ENCODE measurements at regions not wholly inside any gene's neighbourhood (a gene's known extent, or its start where the extent isn't known, plus 50 kb on each side); places are given as distances from the start of the nearest gene placed in this dataset.
"Not testable (repeated sequence)": the region's sequence is repeated elsewhere in the genome, so short reads cannot be mapped to it uniquely, and the experiment has no call there.

DNA sequence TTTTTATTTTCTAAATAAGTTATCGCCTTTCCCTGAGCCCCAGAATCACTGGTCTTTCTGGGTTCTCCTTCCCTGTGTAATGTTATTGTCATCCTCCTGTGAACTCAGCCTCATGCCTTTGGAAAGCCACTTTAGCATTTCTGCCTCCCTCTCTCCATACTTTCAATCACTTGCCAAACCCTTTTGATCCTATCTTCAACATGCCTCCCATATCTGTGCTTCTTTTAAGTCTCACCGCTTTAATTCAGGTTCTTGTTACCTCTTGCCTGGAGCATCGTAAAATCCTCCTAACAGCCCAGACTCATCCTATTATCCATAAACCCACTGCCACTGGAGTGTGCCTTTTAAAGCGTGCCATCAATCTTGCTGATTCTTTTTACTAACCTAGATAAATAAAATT lies 321.8 kb downstream of the BMP4 start:
- in situ Hi-C loops (cut with HindIII; ENCODE audit: low sequenced_read_pairs) = no loop called here
- no peak for DNase-seq (ENCODE audit: low spot score)

DNA sequence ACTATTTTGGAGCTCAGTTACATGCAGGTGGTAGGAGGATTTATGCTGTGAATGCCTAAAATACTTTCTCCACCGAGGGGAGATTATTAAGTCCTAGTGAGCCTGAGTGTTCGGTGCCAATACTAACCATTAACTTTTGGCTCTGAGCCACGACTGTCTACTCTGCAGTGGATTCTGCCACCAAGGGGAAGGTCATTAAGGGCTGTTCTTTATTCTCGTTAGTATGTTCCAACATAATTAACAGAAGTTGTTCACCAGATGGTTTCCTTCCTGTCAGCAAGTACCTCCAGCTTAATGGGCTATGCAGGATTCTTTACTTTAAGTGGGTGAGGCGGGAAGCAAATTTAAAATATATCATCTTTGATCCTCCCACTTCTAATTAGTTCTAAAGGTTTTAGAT lies 326.3 kb downstream of the BMP4 start:
- in situ Hi-C loops (cut with HindIII; ENCODE audit: low sequenced_read_pairs) = no loop called here
- DNase-seq (ENCODE audit: low spot score) = peak; percentile 55

DNA sequence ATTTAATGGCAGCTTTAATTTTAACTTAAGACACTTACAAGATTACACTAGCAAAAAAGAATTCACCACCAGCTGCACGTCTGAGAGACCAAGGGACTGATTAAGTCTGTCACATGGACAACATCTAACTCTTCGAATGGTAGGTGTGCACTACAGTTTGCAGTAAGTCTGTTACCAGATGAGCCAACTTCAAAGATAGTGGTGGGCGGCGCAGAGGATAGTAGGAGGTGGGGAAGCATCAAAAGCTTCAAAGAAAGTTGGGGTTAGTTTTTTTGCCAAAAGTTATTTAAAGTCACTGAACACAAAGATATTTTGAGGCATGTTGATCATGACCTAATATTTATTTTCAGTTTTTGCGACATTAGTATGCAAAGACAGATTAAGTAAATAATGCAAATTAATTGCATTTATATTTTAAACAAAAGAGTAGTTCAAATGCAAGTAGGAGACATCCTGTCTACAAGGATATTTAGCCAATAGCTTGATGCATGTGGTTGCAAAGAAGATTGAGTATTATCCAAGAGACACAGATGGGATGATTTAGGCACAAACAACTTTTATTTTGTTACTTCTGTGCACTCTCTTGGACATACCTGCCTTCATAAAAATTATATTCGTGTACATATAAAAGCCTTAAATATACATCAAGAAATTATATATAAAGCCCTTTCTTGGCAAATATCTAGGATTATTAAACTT lies 327.7 kb downstream of the BMP4 start:
- in situ Hi-C loops (cut with HindIII; ENCODE audit: low sequenced_read_pairs) = no loop called here
- DNase-seq (ENCODE audit: low spot score) = no peak

DNA sequence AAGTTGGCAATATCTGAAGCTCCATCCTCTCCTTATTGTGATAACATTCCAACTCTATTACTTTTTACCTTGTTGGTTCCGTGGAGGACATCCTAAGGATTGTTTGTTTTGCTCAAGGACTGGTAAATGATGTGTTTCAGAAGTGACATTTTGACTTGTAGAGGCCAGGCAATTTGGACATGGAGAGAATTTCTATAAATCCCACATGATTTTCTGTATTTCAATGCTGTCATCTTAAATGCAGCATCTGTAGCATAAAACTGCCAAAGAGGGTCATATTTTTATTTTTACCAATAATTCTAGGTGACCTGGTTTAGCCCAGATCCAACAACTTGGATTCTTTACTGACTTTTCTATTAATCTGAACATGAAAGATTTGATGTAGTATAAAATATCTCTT lies 328.4 kb downstream of the BMP4 start:
- no peak for DNase-seq (ENCODE audit: low spot score)
- in situ Hi-C loops (cut with HindIII; ENCODE audit: low sequenced_read_pairs) = no loop called here

DNA sequence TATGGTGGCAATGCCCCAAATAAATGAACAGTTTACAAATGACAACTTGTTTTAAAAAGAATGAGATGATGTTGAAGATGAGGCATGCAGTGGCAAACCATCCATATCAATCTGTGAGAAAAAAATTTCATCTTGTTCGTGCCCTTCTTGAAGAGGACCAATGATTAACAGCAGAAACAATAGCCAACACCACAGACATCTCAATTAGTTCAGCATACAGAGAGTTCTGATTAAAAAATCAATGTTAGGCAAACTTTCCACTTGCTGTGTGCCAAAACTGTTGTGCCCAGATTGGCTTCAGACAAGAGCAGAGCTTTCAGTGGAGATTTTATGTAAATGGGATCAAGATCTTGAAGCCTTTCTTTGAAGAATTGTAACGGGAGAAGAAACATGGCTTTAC lies 329.9 kb downstream of the BMP4 start:
- no peak for DNase-seq (ENCODE audit: low spot score)

DNA sequence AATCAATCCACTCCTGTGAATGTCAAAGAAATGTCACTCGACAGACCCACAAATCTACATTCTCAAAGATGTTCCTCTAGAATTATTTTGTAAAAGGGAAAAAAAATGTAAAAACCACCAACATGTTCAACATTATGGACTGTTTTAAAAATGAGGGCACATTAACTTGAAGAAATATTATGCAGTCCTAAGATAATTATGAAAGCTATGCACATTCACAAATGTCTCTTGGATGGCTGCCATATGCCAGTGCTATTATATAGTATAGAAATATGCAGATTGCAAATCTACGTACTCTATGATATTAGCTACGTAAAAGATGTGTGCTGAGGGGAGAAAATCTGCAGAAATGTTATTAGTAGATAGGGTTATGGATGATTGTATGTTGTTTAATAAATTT lies 334.2 kb downstream of the BMP4 start:
- no peak for DNase-seq (ENCODE audit: low spot score)
- in situ Hi-C loops (cut with HindIII; ENCODE audit: low sequenced_read_pairs) = no loop called here

More for the DNA sequence above, 329.9 kb downstream of the BMP4 start:
- in situ Hi-C loops (cut with HindIII; ENCODE audit: low sequenced_read_pairs) = no loop called here

DNA sequence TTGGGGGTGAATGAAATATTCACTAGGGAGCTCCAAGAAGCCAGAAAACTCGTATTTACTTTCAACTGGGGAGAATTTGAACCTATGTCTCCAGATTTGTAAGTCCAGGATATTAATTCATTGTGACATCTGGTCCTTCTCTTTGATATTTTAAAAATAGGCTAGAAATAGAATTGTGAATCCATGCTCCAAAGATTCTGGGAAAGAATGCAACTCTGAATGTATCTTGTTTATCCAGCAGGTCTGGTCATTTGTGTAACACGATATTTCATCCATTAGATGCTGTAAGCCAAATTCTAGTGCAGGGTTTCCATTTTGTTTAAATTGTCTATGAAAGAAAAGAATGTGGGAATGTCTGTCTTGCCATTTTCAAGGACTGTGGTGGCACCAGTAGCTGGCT lies 334.7 kb downstream of the BMP4 start:
- DNase-seq (ENCODE audit: low spot score) = no peak
- in situ Hi-C loops (cut with HindIII; ENCODE audit: low sequenced_read_pairs) = no loop called here

DNA sequence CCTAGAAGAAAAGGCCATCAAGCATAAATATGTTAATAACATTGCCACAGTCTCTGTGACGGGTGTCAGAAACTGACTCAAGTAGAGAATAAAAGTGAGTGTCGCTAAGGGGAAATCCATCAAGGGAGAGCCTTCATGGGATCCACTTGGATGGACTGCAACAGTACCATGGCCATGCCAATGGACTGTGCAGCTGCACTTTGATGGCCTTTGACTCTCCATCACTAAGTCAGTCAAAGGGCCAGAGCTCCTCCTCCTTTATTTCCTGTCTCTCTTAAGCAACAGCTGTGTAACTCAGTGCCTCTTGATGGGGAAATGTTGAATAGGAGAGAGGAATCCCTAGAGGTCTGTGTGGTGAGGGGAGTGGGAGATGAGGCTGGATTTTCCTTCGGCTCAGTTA lies 335.2 kb downstream of the BMP4 start:
- no peak for DNase-seq (ENCODE audit: low spot score)
- in situ Hi-C loops (cut with HindIII; ENCODE audit: low sequenced_read_pairs) = no loop called here

DNA sequence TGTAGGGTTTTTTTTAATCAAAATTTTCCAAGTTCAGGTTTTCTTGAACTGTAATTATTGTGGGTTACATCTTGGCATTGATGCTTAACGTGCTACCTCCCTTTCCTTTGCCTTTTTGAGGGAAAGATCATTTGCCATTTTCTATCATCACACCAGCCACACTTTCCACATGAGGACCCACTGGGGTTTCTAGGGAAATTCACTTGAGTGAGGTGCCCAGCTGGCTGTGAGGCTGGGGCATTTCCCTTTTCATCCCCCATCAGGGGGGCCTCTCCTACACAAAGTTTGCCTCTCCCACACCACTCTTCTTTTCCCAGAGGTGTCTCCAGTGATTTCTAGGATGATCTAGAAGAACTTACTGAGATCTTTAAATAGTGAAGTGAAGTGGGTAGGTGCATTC lies 335.7 kb downstream of the BMP4 start:
- no peak for DNase-seq (ENCODE audit: low spot score)
- in situ Hi-C loops (cut with HindIII; ENCODE audit: low sequenced_read_pairs) = no loop called here

DNA sequence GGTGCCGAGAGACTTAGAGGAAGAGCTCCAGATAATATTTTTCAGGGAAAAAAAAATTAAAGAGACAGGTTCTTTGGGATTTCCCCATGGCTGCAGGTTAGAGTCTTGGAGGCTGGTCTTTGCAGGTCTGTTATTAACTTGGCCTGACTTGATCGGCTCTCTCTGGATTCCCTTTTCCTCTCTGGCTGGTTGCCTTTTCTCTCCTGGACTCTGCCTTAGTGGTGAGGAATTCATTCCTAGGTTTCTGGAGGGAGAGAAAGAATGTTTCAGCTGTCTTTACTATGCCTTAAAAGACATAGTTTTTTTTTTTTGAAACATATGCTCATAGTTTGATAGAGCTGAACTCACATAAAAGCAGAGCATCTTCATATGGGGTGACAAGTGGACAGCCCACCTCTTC lies 336.3 kb downstream of the BMP4 start:
- in situ Hi-C loops (cut with HindIII; ENCODE audit: low sequenced_read_pairs) = no loop called here
- DNase-seq (ENCODE audit: low spot score) = no peak

DNA sequence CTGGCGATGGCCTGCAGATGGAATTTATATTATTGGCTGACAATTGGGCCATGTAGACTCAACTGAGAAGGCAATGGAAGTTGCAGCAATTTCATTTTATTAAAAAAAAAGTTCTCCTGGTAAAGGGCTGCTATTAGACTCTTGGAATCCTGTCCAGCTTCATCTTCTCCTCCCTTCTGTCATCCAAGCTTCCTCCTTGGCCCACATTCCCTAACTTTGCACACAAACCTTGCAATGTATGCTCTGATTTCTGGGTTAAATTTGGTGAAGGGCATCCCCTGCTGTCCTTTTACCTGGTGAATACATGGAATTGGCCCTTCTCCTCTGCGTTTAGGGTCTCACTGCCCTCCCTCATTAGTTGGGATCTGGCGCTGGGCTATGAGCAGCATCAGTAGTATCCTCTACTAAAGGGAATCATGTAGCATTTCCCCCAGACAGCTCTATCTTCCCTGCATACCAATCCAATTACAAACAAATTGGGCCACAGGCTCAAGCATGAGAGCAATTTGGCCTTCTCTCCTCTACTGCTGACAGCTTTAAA lies 336.9 kb downstream of the BMP4 start:
- in situ Hi-C loops (cut with HindIII; ENCODE audit: low sequenced_read_pairs) = no loop called here
- no peak for DNase-seq (ENCODE audit: low spot score)

DNA sequence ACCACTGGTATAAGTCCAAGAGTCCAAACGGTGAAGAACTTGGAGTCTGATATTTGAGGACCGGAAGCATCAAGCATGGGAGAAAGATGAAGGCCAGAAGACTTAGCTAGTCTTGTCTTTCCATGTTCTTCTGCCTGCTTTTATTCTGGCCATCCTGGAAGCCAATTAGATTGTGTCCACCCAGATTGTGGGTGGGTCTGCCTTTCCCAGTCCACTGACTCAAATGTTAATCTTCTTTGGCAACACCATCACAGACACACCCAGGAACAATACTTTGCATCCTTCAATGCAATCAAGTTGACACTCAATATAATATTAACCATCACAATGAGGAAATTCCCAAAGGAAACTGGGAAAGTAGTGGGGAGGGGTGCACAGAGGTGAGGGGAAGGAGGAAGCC lies 340.1 kb downstream of the BMP4 start:
- DNase-seq (ENCODE audit: low spot score); in situ Hi-C loops (cut with HindIII; ENCODE audit: low sequenced_read_pairs): not testable (repeated sequence)

DNA sequence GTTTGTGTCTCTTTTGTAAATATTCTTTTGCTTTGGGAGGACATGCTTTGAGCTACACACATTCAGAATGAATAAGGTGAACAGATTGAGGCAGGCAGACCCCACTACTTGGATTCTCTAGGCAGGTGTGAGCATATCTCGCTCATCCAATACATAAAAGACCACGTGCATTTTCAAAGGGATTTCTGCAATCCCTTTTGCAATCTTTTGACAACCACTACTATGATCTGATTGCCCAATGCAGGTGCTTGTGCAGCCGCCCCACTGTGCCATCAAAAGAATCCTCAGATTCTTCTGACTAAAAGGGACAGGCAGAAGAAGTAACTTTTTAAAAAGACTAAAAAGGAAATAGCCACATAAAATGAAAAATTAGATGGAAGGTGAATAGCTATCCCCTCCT lies 341.4 kb downstream of the BMP4 start:
- no peak for DNase-seq (ENCODE audit: low spot score)
- in situ Hi-C loops (cut with HindIII; ENCODE audit: low sequenced_read_pairs) = no loop called here

DNA sequence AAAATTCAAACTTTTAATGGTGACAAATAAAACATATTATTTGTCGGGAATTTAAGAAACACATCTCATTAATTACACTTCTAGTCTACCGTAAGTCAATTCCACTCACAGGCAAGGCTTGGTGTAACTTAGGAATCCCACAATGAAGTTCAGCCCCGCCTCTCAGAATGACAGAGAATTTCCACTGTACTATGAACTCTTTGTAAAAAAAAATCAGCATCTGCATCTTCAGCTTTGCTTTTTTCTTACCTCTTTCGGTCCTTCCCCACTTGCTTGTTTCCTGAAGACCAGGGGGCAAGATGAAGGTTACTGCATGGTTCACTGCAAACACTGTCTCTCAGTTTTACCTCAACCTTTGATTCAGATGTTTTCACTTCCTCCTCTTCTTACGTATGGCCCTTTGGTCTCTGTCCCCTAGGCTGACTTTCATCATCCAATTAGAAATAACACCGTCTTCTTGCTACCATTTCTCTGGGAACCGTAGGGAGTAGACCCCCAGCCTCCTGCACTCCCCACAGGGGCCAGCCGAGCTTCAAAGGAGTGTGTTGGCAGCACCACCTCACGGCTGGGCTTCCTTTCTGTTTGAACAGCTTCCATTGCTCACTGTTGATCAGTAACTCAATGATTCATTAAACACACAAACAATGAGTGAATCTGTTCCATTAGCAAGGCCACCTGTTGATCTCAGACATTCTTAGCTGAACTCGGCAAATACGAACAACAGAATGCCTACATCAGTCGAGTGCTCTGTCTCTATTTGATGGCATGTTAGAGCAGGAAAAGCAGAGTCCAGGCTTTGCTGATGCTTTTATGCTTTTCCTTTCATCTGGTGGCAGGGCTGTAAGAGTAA lies 343.0 kb downstream of the BMP4 start:
- DNase-seq (ENCODE audit: low spot score) = no peak
- in situ Hi-C loops (cut with HindIII; ENCODE audit: low sequenced_read_pairs) = no loop called here

DNA sequence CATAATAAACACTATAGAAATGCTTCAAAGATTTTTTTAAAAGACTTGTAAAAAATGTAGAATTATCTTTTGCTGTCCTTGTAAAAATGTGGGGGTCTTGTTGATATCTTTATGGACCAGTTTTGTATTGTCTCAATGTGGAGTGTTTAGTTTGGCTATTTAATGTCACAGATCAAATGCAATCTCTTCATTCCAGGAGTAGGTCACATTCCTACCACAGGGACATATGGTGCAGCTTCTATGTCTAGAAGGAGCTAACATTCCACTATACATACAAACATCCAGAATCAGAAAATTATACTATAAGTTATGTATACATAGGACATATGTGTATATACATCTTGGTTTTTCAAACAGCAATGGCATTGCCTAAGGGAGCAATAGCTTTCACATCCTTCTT lies 345.7 kb downstream of the BMP4 start:
- in situ Hi-C loops (cut with HindIII; ENCODE audit: low sequenced_read_pairs) = no loop called here
- no peak for DNase-seq (ENCODE audit: low spot score)

DNA sequence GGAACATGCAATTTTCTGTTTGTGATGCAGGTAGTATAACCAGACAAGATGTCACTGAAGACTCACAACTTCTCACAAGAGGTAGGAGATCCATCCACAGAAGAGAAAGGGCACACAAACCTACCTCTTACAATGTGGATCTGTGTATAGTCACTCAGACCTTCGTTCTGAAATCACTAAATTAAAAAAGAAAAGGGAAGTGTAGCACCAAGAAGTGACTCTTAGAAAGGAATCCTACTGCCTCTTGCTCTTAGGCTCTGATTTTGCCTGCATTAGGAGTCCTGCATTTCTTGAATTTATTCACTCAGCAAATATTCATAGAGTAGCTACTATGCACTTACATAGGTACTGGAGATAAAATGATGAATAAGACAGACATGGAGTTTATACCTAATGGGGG lies 347.6 kb downstream of the BMP4 start:
- DNase-seq (ENCODE audit: low spot score) = no peak
- in situ Hi-C loops (cut with HindIII; ENCODE audit: low sequenced_read_pairs) = no loop called here

DNA sequence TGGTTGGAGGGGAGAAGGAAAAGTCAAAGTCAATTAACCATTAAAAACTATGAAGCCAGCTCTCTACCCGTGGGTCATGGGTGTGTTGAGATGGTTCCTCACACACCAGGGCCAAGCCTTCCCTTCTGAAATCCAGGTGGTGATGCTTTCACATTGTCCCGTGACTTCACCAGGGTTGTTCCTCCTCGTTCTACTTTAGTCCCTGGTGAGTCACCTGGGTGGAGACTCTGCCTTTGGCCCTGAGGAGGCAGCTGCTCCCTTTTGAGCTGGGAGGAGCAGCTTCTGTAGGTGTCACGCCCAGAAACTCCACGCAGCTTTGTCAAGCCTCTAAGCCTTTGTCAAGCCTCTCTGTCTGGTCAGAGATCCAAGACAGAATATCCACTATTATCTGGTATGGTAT lies 348.3 kb downstream of the BMP4 start:
- in situ Hi-C loops (cut with HindIII; ENCODE audit: low sequenced_read_pairs) = no loop called here
- no peak for DNase-seq (ENCODE audit: low spot score)

DNA sequence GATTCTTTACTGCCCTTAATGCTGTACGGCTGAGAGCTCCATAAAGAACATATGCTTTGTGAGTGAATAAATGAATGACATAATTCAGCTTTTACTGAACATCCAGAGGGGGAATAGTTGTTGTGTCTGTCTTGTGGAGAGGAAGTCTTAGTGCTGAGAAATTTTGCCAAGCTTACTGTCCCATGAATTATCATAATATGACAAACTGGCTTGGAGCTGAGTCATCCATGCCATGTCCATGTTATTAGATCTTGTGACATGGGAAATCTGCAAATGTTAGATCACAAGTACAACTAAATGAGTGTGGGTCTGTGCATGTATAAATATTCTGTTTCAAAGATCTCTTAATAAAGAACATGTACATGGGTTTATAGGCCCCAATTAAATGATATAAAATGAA lies 350.4 kb downstream of the BMP4 start:
- no peak for DNase-seq (ENCODE audit: low spot score)
- in situ Hi-C loops (cut with HindIII; ENCODE audit: low sequenced_read_pairs) = no loop called here

DNA sequence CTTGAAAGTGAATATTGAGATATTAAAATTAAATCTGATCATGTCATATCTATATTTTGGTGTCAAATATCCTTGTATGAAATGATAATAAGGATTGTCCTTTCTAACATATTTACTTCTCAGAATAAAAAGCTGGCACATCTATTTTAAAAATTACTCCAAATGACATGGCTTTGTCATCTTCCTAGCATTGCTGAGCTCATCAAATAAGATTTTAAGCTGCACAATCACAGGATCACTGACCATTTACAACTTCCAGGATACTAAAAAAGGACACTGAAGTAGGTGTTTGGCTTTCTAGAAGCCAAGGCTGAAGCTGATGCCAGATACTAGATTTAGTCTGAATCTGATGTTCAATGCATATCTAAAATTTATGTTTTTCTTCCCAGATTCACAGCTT lies 351.1 kb downstream of the BMP4 start:
- no peak for DNase-seq (ENCODE audit: low spot score)
- in situ Hi-C loops (cut with HindIII; ENCODE audit: low sequenced_read_pairs) = no loop called here

DNA sequence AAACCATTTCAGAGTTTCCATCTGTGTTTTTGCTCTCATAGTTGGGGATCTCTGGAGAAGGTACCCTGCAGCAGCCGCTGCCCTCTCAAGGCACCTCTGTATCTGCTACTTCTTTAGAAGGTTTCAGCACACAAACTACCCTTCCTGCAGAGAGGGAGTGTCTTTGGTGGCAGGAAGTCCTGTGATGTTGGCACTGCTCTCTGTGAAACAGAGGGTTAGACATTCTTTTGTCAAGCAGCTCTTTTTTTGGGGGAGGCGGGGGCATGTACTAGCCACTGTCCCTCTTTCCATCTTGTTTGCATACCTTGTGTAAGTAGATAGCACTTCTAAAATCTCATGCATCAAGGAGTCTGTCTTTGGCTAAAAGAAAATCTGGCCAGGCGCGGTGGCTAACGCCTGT lies 352.6 kb downstream of the BMP4 start:
- in situ Hi-C loops (cut with HindIII; ENCODE audit: low sequenced_read_pairs) = no loop called here
- no peak for DNase-seq (ENCODE audit: low spot score)

DNA sequence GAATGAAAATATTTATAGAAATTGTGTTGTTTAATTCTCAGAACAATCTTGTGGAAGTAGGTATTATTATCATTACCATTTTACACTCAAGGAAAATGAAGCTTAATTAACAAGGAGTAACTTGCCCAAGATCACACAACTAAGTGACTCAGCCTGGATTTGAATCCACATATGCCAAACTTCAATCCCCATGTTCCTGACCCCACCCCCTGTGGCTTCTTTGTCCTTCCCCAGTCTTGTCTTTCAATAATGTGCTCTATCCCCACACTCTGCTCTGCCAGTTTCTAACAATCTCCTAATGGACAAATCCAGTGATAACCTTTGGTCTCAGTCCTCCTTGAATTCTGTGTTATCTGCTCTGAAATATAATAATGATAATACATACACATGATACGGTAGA lies 355.2 kb downstream of the BMP4 start:
- in situ Hi-C loops (cut with HindIII; ENCODE audit: low sequenced_read_pairs) = no loop called here

More for the DNA sequence above, 355.2 kb downstream of the BMP4 start:
- no peak for DNase-seq (ENCODE audit: low spot score)

Data from G401 (cell line).